Panc1 (cell line): ENCODE measurements at regions not wholly inside any gene's neighbourhood (a gene's known extent, or its start where the extent isn't known, plus 50 kb on each side); places are given as distances from the start of the nearest gene placed in this dataset.

ENCODE experiments used
- ATAC-seq: fragments of 200-7000 bp; cut with Tn5 transposase; 2 replicates; pipeline ENCODE4 v1.9.1; 2020; ENCODE audit warnings: mild to moderate bottlenecking, moderate library complexity
- BruUV-seq: library from RNA; stranded (reverse); fragments of 400-500 nt; replicated peaks from 2 replicates; lab custom pipeline; 2021; lab: Mats Ljungman, UMichigan
- CTCF ChIA-PET: fragments of 300-600 bp; sonication (Branson Sonifier 250); formaldehyde crosslinking; loops from one replicate; lab custom pipeline; 2022; ENCODE audit warnings: antibody characterized with exemption; lab: Charles Lee
- POLR2A ChIA-PET: fragments of 300-600 bp; sonication (Branson Sonifier 250); formaldehyde crosslinking; loops from one replicate; lab custom pipeline; 2022; ENCODE audit warnings: antibody characterized with exemption; lab: Charles Lee
- DNase-seq: peaks from one replicate; pipeline ENCODE4 v3.0.0-alpha.2; 2010; ENCODE audit warnings: low read depth, low spot score
- H3K27ac ChIP-seq: 2 replicates; pipeline ENCODE4 v1.5.1; 2011; ENCODE audit warnings: mild to moderate bottlenecking, low read length, inconsistent platforms
- H3K27me3 ChIP-seq: fragments of 200-500 bp; sonication (Bioruptor generic); 2 replicates; pipeline ENCODE4 v1.6.0; 2014; ENCODE audit warnings: low read length, inconsistent platforms; ENCODE audit not compliant: control insufficient read depth, insufficient read depth
- H3K36me3 ChIP-seq: fragments of 200-500 bp; sonication (Bioruptor generic); 2 replicates; pipeline ENCODE4 v1.5.1; 2014; ENCODE audit warnings: inconsistent platforms, mild to moderate bottlenecking, low read length, moderate library complexity; ENCODE audit not compliant: control insufficient read depth, insufficient read depth
- H3K4me1 ChIP-seq: 2 replicates; pipeline ENCODE4 v1.5.1; 2011; ENCODE audit warnings: inconsistent platforms, mild to moderate bottlenecking, low read length, moderate library complexity; ENCODE audit not compliant: control insufficient read depth, insufficient read depth
- H3K4me3 ChIP-seq, 2 experiments: 2 replicates each; pipeline ENCODE4 v1.5.1; 2011 to 2012; ENCODE audit warnings: low read depth in 2 of 2, low read length in 2 of 2, mild to moderate bottlenecking in 2 of 2, inconsistent platforms in 1 of 2, moderate library complexity in 1 of 2
- H3K9me3 ChIP-seq: fragments of 200-500 bp; sonication (Bioruptor generic); 2 replicates; pipeline ENCODE4 v1.5.1; 2014; ENCODE audit warnings: low read depth, mild to moderate bottlenecking, inconsistent platforms, low read length, moderate library complexity; ENCODE audit not compliant: control insufficient read depth, insufficient read depth
- POLR2AphosphoS5 ChIP-seq: IDR thresholded peaks from 2 replicates; pipeline ENCODE4 v1.6.1; 2012; ENCODE audit warnings: mild to moderate bottlenecking, low read depth, low read length, moderate library complexity
- SIN3A ChIP-seq: IDR thresholded peaks from 2 replicates; pipeline ENCODE4 v1.6.1; 2012; ENCODE audit warnings: low read depth, mild to moderate bottlenecking, low read length, moderate library complexity, borderline replicate concordance; ENCODE audit not compliant: insufficient read depth
- TCF7L2 ChIP-seq: IDR thresholded peaks from 2 replicates; pipeline ENCODE4 v1.6.1; 2011; ENCODE audit warnings: mild to moderate bottlenecking, low read depth, low read length, inconsistent platforms
- in situ Hi-C: cut with HindIII; loops from 2 replicates; pipeline ENCODE4 v1.10.0; 2016; ENCODE audit warnings: low sequenced_read_pairs, low pct_unique_long_range_greater_than_20kb
- intact Hi-C: fragments of 100-400 bp; cut with micrococcal nuclease; formaldehyde crosslinking; loops from one replicate; pipeline ENCODE4 v1.10.0; 2022; ENCODE audit not compliant: unreplicated experiment
- TF ChIP-seq, protein P1 (sequence below), 2 experiments: IDR thresholded peaks; 2 replicates each; pipeline ENCODE4 v1.6.1; 2011 to 2012; ENCODE audit warnings: low read depth in 2 of 2, control low read depth in 1 of 2, low read length in 1 of 2, mild to moderate bottlenecking in 1 of 2, moderate library complexity in 1 of 2; ENCODE audit not compliant: insufficient read depth in 1 of 2
- TF ChIP-seq, protein P2 (sequence below): fragments of 450-650 bp; IDR thresholded peaks from 2 replicates; pipeline ENCODE4 v1.5.1; 2017; ENCODE audit warnings: mild to moderate bottlenecking

DNA sequence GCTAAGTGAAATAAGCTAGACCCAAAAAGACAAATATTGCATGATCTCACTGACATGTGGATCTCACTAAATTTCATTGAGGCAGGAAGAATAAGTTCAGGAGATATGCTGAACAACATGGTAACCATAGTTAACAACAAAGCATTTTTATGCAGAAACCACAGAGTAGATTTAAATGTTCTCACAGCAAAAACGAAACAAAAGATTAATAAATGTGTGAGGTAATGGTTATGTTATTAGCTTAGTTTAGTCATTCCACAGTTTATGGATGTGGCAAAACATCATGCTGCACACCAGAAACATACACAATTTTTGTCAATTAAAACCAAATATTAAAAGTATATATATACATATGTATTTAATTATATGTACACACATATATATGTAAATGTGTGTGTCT is 765.8 kb downstream of the SLITRK5 start:
- intact Hi-C loops (no loop called here), in situ Hi-C loops (no loop called here)
- ATAC-seq (no peak), DNase-seq (no peak)
- H3K4me1 ChIP-seq: no peaks in the 10 kb centered on the region
- CTCF ChIA-PET: no interaction called here
- TF ChIP-seq SIN3A (no peak), POLR2AphosphoS5 (no peak), TCF7L2 (no peak)
- TF ChIP-seq, protein P1, sequence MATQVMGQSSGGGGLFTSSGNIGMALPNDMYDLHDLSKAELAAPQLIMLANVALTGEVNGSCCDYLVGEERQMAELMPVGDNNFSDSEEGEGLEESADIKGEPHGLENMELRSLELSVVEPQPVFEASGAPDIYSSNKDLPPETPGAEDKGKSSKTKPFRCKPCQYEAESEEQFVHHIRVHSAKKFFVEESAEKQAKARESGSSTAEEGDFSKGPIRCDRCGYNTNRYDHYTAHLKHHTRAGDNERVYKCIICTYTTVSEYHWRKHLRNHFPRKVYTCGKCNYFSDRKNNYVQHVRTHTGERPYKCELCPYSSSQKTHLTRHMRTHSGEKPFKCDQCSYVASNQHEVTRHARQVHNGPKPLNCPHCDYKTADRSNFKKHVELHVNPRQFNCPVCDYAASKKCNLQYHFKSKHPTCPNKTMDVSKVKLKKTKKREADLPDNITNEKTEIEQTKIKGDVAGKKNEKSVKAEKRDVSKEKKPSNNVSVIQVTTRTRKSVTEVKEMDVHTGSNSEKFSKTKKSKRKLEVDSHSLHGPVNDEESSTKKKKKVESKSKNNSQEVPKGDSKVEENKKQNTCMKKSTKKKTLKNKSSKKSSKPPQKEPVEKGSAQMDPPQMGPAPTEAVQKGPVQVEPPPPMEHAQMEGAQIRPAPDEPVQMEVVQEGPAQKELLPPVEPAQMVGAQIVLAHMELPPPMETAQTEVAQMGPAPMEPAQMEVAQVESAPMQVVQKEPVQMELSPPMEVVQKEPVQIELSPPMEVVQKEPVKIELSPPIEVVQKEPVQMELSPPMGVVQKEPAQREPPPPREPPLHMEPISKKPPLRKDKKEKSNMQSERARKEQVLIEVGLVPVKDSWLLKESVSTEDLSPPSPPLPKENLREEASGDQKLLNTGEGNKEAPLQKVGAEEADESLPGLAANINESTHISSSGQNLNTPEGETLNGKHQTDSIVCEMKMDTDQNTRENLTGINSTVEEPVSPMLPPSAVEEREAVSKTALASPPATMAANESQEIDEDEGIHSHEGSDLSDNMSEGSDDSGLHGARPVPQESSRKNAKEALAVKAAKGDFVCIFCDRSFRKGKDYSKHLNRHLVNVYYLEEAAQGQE (IDR thresholded peaks at IDR 0.05; ENCODE audit: insufficient read depth in 1 of 2, low read depth in 2 of 2, low read length in 1 of 2): no peak
- POLR2A ChIA-PET: no interaction called here
- H3K9me3 ChIP-seq: no peaks in the 10 kb centered on the region
- H3K36me3 ChIP-seq: no peaks in the 10 kb centered on the region
- no peaks in the 10 kb centered on the region for H3K27me3 ChIP-seq
- BruUV-seq: no TSS peak
- H3K4me3 ChIP-seq: no peak overlapping the region
- H3K27ac ChIP-seq: no peak overlapping the region

DNA sequence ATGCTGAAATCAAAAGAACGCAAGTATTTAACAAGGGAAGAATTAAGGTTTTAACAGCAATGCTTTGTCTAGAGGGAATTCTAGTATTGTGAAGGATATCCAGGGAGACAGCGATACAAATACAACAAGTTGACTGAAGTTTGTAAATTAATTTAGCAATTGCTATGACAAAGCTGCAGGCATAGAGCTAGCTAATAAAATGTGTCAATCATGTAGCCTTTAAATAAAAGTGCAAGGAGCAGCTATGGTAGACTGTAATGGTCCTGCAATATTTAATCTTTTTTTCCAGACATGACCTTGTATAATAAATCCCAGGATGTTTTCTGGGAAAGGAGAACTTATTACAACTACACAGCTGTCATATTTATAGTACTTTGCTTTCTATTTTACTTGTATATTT is 779.3 kb downstream of the SLITRK5 start:
- in situ Hi-C loops: no loop called here
- TF ChIP-seq TCF7L2 (no peak), POLR2AphosphoS5 (no peak), SIN3A (no peak)
- TF ChIP-seq, protein P2, sequence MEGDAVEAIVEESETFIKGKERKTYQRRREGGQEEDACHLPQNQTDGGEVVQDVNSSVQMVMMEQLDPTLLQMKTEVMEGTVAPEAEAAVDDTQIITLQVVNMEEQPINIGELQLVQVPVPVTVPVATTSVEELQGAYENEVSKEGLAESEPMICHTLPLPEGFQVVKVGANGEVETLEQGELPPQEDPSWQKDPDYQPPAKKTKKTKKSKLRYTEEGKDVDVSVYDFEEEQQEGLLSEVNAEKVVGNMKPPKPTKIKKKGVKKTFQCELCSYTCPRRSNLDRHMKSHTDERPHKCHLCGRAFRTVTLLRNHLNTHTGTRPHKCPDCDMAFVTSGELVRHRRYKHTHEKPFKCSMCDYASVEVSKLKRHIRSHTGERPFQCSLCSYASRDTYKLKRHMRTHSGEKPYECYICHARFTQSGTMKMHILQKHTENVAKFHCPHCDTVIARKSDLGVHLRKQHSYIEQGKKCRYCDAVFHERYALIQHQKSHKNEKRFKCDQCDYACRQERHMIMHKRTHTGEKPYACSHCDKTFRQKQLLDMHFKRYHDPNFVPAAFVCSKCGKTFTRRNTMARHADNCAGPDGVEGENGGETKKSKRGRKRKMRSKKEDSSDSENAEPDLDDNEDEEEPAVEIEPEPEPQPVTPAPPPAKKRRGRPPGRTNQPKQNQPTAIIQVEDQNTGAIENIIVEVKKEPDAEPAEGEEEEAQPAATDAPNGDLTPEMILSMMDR: no peak
- TF ChIP-seq, protein P1 (IDR thresholded peaks at IDR 0.05; ENCODE audit: insufficient read depth in 1 of 2, low read depth in 2 of 2, low read length in 1 of 2): no peak
- ChIA-PET CTCF (no interaction called here), POLR2A (interaction anchor here (0.6 kb wide), 1 partner anchor 507 kb away, joined by 3 read pairs; no protein-coding TSS in a partner anchor)
- Histone ChIP-seq H3K4me3 (no peak overlapping the region), H3K4me1 (no peaks in the 10 kb centered on the region), H3K27me3 (no peaks in the 10 kb centered on the region), H3K36me3 (no peaks in the 10 kb centered on the region), H3K9me3 (no peaks in the 10 kb centered on the region), H3K27ac (no peak overlapping the region)
- no peak for DNase-seq
- intact Hi-C loops: no loop called here
- no TSS peak for BruUV-seq
- no peak for ATAC-seq
